ENCODE measurements at regions not wholly inside any gene's neighbourhood (a gene's known extent, or its start where the extent isn't known, plus 50 kb on each side); places are given as distances from the start of the nearest gene placed in this dataset.

DNA sequence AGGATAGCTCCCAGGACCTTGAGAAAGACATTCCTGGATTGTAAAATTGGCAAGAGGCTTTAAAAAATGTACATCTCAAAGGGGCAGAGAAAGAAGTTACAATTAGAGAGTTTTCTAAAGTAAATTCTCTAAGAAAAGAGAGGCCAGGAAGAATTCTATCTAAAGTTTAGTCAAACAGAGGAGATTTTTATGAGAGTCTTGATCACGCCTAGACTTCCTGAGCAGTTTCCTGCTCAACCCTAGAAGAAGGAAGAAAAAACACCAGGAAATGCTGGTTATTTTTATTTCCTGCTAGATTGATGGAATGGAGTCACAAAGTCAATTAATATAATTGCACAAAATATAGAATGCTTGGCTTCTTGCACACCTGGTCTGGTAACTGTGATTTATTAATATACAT lies 269.1 kb downstream of the PCDH20 start:
- Histone ChIP-seq H3K9me3 (no peaks in the 10 kb centered on the region), H3K4me1 (no peaks in the 10 kb centered on the region), H3K27me3 (no peaks in the 10 kb centered on the region), H3K36me3 (no peaks in the 10 kb centered on the region), H3K4me3 (no peak overlapping the region), H3K27ac (no peak overlapping the region)
- TF ChIP-seq CTCF (IDR thresholded peaks at IDR 0.05) (no peak), POLR2A (IDR thresholded peaks at IDR 0.05) (no peak)
- no peak for DNase-seq

DNA sequence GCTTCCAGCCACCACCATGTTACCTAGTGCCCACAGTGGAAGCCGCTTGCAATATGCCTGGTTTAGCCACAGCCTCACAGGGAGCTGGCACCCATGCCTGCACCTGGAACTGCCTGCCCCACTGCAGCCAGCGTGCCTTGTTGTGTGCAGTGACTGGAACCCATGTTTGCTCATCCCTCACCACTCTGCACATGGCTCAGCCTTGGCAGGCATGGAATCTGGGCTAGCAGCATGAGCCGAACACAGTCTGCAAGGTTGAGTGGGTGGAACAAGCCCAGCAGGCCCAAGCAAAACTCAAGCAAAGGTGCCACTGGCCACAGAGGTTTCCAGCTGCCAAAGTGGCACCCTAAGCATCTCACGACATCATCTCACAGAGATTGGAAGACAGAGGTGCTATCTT lies 269.5 kb downstream of the PCDH20 start:
- no peak overlapping the region for H3K27ac ChIP-seq
- H3K36me3 ChIP-seq: no peaks in the 10 kb centered on the region
- TF ChIP-seq CTCF (IDR thresholded peaks at IDR 0.05) (no peak), POLR2A (IDR thresholded peaks at IDR 0.05) (no peak)
- H3K4me3 ChIP-seq: no peak overlapping the region
- no peak for DNase-seq
- no peaks in the 10 kb centered on the region for H3K27me3 ChIP-seq
- H3K4me1 ChIP-seq: no peaks in the 10 kb centered on the region
- no peaks in the 10 kb centered on the region for H3K9me3 ChIP-seq

GRCh38 chr13:61144834-61145593 lies 270.6 kb downstream of the PCDH20 start:
- no peak for DNase-seq
- Histone ChIP-seq H3K36me3 (no peaks in the 10 kb centered on the region), H3K4me1 (no peaks in the 10 kb centered on the region), H3K27me3 (no peaks in the 10 kb centered on the region), H3K27ac (no peak overlapping the region), H3K9me3 (no peaks in the 10 kb centered on the region), H3K4me3 (no peak overlapping the region)
- TF ChIP-seq CTCF (IDR thresholded peaks at IDR 0.05) (no peak), POLR2A (IDR thresholded peaks at IDR 0.05) (no peak)

DNA sequence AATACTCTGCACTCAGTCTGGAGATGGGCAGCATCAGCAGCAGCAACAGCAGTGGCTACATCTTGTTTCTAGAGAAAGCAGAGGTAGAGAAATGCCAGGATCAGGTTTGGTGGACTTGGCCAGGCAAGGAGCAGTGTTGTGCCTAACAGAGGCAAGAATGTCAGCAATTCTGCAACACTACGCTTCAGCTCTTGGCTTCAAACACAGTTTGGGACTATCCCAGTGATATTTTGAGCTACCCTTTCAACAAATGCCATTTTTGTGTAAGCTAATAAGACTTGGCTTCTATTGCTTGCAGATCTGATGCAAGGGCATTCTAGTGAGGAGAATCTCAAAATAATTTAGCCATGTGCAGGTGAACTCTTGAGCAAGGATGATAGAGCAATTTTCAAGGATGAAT lies 271.3 kb downstream of the PCDH20 start:
- Histone ChIP-seq H3K27me3 (no peaks in the 10 kb centered on the region), H3K27ac (no peak overlapping the region), H3K4me3 (no peak overlapping the region), H3K4me1 (no peaks in the 10 kb centered on the region), H3K9me3 (no peaks in the 10 kb centered on the region), H3K36me3 (no peaks in the 10 kb centered on the region)
- no peak for DNase-seq
- TF ChIP-seq CTCF (IDR thresholded peaks at IDR 0.05) (no peak), POLR2A (IDR thresholded peaks at IDR 0.05) (no peak)

DNA sequence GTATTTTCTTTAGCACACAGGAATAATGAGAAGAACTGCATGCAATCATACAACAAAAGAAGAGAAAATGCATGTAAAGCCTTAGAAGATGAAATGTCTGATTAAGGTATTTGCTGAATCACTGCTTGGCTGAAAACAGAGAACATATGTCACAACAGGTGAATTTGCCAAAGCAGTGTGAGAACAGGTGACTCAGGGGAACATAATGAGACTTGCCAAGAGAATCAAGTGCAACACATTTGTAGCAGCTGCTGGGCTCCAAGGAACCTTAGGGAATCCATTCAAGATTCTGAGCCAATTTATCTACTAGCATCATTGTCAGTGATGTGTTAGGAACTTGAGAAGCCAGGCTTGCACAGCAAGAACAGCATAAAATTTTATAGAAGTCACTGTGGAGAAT lies 273.1 kb downstream of the PCDH20 start:
- H3K36me3 ChIP-seq: no peaks in the 10 kb centered on the region
- no peaks in the 10 kb centered on the region for H3K4me1 ChIP-seq
- no peaks in the 10 kb centered on the region for H3K9me3 ChIP-seq
- no peak overlapping the region for H3K4me3 ChIP-seq
- DNase-seq: no peak
- H3K27ac ChIP-seq: no peak overlapping the region
- TF ChIP-seq POLR2A (IDR thresholded peaks at IDR 0.05) (no peak), CTCF (IDR thresholded peaks at IDR 0.05) (no peak)
- no peaks in the 10 kb centered on the region for H3K27me3 ChIP-seq

DNA sequence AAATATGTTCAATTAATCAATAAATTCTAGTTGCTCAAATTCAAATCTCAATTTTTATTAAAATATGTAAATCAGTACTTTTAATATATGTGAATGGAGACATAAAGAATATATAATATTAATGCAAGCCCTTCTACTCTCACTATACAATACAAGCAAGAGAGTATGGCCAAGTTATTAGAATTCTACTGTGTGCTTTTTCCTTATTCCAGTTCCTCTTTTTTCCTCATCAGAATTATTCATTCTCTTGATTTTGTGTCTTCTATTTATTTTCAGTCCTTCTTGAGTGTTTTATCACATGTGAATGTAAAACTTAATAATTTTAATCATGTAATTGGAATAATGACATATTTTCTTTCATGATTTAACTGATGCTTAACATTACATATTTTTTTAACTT lies 276.8 kb downstream of the PCDH20 start:
- no peaks in the 10 kb centered on the region for H3K4me1 ChIP-seq
- no peaks in the 10 kb centered on the region for H3K9me3 ChIP-seq
- DNase-seq: no peak
- TF ChIP-seq CTCF (IDR thresholded peaks at IDR 0.05) (no peak), POLR2A (IDR thresholded peaks at IDR 0.05) (no peak)
- no peak overlapping the region for H3K27ac ChIP-seq
- H3K36me3 ChIP-seq: no peaks in the 10 kb centered on the region
- H3K27me3 ChIP-seq: no peaks in the 10 kb centered on the region
- H3K4me3 ChIP-seq: no peak overlapping the region

Data from Peyer's patch (tissue), 4 donors.